Kidney (tissue), 13 donors: ENCODE measurements at regions not wholly inside any gene's neighbourhood (a gene's known extent, or its start where the extent isn't known, plus 50 kb on each side); places are given as distances from the start of the nearest gene placed in this dataset.

Experiments
- DNase-seq, 5 donors: peaks; one replicate each; pipeline ENCODE4 v3.0.0-alpha.2; 2013 to 2020
- FAIRE-seq: peaks from 2 replicates; lab custom pipeline; 2012; peaks lifted over from hg19 to GRCh38; lab: Jason Lieb, UNC
- H3K27ac ChIP-seq, 2 donors: one replicate each; pipeline ENCODE4 v1.7.0; 2013; ENCODE audit warnings: low read depth in 2 of 2, low read length in 2 of 2, inconsistent platforms in 1 of 2
- H3K27me3 ChIP-seq: one replicate; pipeline ENCODE4 v1.7.1; 2013; ENCODE audit warnings: low read length, inconsistent platforms; ENCODE audit not compliant: control insufficient read depth, insufficient read depth
- H3K36me3 ChIP-seq, 3 donors: one replicate each; pipeline versions ENCODE4 v1.7.0 to v1.7.1; 2013; ENCODE audit warnings: low read length in 3 of 3, control low read depth in 1 of 3, inconsistent platforms in 1 of 3; ENCODE audit not compliant: insufficient read depth in 3 of 3, control insufficient read depth in 2 of 3
- H3K4me1 ChIP-seq, 3 donors: one replicate each; pipeline versions ENCODE4 v1.7.0 to v1.7.1; 2013; ENCODE audit warnings: low read length in 3 of 3, inconsistent platforms in 1 of 3, low read depth in 1 of 3; ENCODE audit not compliant: control insufficient read depth in 2 of 3, insufficient read depth in 2 of 3
- H3K4me3 ChIP-seq, 3 donors: one replicate each; pipeline versions ENCODE4 v1.7.0 to v1.8.1; 2013; ENCODE audit warnings: low read length in 3 of 3, control low read depth in 1 of 3, inconsistent platforms in 1 of 3
- H3K9ac ChIP-seq, 3 donors: one replicate each; pipeline versions ENCODE4 v1.7.0 to v1.7.1; 2013; ENCODE audit warnings: low read length in 3 of 3, control low read depth in 1 of 3, inconsistent platforms in 1 of 3
- H3K9me3 ChIP-seq, 3 donors: one replicate each; pipeline versions ENCODE4 v1.7.0 to v1.7.1; 2013; ENCODE audit warnings: low read length in 3 of 3, control low read depth in 1 of 3, inconsistent platforms in 1 of 3; ENCODE audit not compliant: control insufficient read depth in 2 of 3, insufficient read depth in 1 of 3
- CTCF ChIP-seq: IDR thresholded peaks from 3 replicates; pipeline ENCODE4 v1.5.1; 2012; ENCODE audit warnings: mild to moderate bottlenecking, moderate library complexity, borderline replicate concordance; ENCODE audit not compliant: insufficient read depth; ENCODE audit errors: extremely low read depth
- intact Hi-C: fragments of 100-400 bp; cut with DNase I; formaldehyde crosslinking; loops from one replicate; pipeline ENCODE4 v1.11.1; 2022
- donor health status: control.
- donor health status: control.
- donor health status: control.
- donor health status: control.
- donor health status: control.
- donor health status: DM: yes; HTN: yes; CAD: no.
- donor health status: Normal renal cell carcinoma (clear cell type).

GRCh38 chr9:105116052-105116868 lies 128.2 kb upstream of the SLC44A1 start:
- Histone ChIP-seq H3K9ac (no peak overlapping the region), H3K9me3 (no peaks in the 10 kb centered on the region), H3K4me3 (no peak overlapping the region), H3K36me3 (no peaks in the 10 kb centered on the region), H3K27me3 (no peaks in the 10 kb centered on the region), H3K4me1 (no peaks in the 10 kb centered on the region), H3K27ac (no peak overlapping the region)
- DNase-seq, result peak in 4 of 5 donors; percentile 57 to 75 (median 67)
- intact Hi-C loops, result no loop called here
- no peak for FAIRE-seq
- no peak for TF ChIP-seq CTCF

GRCh38 chr9:105117234-105117633 lies 127.2 kb upstream of the SLC44A1 start:
- Histone ChIP-seq H3K4me3 (no peak overlapping the region), H3K9ac (no peak overlapping the region), H3K27ac (no peak overlapping the region), H3K36me3 (no peaks in the 10 kb centered on the region), H3K4me1 (no peaks in the 10 kb centered on the region), H3K27me3 (no peaks in the 10 kb centered on the region), H3K9me3 (no peaks in the 10 kb centered on the region)
- TF ChIP-seq CTCF, result no peak
- FAIRE-seq, result no peak
- intact Hi-C loops, result no loop called here
- DNase-seq, result no peak

- H3K9me3 ChIP-seq, result no peaks in the 10 kb centered on the region
- TF ChIP-seq CTCF, result no peak
- H3K9ac ChIP-seq, result no peak overlapping the region
- intact Hi-C loops, result no loop called here
- FAIRE-seq, result no peak
- no peak overlapping the region for H3K27ac ChIP-seq
- no peaks in the 10 kb centered on the region for H3K27me3 ChIP-seq
- DNase-seq, result no peak
- no peak overlapping the region for H3K4me3 ChIP-seq
- no peaks in the 10 kb centered on the region for H3K36me3 ChIP-seq
- H3K4me1 ChIP-seq, result no peaks in the 10 kb centered on the region
Measured at GRCh38 chr9:105118636-105119035, 125.8 kb upstream of the SLC44A1 start.
